Colonic mucosa (tissue), 4 donors: ENCODE measurements at regions not wholly inside any gene's neighbourhood (a gene's known extent, or its start where the extent isn't known, plus 50 kb on each side); places are given as distances from the start of the nearest gene placed in this dataset.
A peak's percentile ranks its signal among the peaks of the same experiment; 100 is the strongest.

Experiments used
- DNase-seq: peaks from one replicate; pipeline ENCODE4 v3.0.0-alpha.2; 2020
- H3K27ac ChIP-seq: fragments of 200-600 bp; one replicate; pipeline ENCODE4 v1.8.0; 2021
- H3K27me3 ChIP-seq: fragments of 200-600 bp; one replicate; pipeline ENCODE4 v1.8.0; 2021
- H3K36me3 ChIP-seq: fragments of 200-600 bp; one replicate; pipeline ENCODE4 v1.8.0; 2021
- H3K4me1 ChIP-seq: fragments of 200-600 bp; one replicate; pipeline ENCODE4 v1.8.0; 2021; ENCODE audit warnings: mild to moderate bottlenecking
- H3K4me3 ChIP-seq: fragments of 200-600 bp; one replicate; pipeline ENCODE4 v1.8.0; 2021
- H3K9ac ChIP-seq, 2 donors: one replicate each; pipeline ENCODE4 v1.7.0; 2013; ENCODE audit warnings: control low read depth in 2 of 2, low read depth in 2 of 2, low read length in 2 of 2
- H3K9me3 ChIP-seq: fragments of 200-600 bp; one replicate; pipeline ENCODE4 v1.8.0; 2021
- CTCF ChIP-seq: fragments of 200-600 bp; IDR thresholded peaks from one replicate; pipeline ENCODE4 v1.8.0; 2022; ENCODE audit warnings: antibody characterized with exemption, mild to moderate bottlenecking
- intact Hi-C: fragments of 100-400 bp; cut with DNase I; formaldehyde crosslinking; loops from one replicate; pipeline ENCODE4 v1.14.1; 2022
- donor health status: healthy.
- donor health status: DM: no; HTN: no; CAD: no.
- donor health status: DM: no; HTN: no; CAD: no.

- no peak for TF ChIP-seq CTCF
- no peaks in the 10 kb centered on the region for H3K4me1 ChIP-seq
- no peaks in the 10 kb centered on the region for H3K36me3 ChIP-seq
- intact Hi-C loops = loop anchor here (10.0 kb wide), 1 partner anchor 647 kb away; no protein-coding TSS in a partner anchor
- H3K9me3 ChIP-seq = no peaks in the 10 kb centered on the region
- H3K9ac ChIP-seq = no peak overlapping the region
- H3K27ac ChIP-seq = no peak overlapping the region
- no peak overlapping the region for H3K4me3 ChIP-seq
- no peaks in the 10 kb centered on the region for H3K27me3 ChIP-seq
- no peak for DNase-seq
These were observed 601.0 kb downstream of the FGF9 start for GRCh38 chr13:22271903-22272302.

DNA sequence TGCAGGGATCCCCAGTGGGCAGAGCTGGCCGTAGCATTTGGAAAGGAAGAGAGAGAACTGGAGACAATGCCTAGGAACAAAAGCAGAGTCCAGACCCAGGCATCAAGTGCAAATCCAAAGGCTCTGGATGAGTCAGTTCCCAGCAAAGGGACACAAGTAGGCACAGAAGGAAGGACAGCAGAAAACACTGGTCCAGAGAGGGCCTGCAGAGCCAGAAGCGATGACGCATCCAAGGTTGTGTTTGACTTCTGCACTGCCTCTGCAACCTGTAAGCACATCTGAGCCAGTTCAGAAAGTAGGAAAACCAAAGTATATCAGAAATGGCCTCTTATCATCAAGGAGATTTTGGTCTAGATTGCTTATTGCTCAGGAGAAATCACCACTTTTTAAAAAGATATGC is 604.5 kb downstream of the FGF9 start:
- no peak overlapping the region for H3K9ac ChIP-seq
- H3K27ac ChIP-seq = no peak overlapping the region
- no peak overlapping the region for H3K4me3 ChIP-seq
- no peaks in the 10 kb centered on the region for H3K4me1 ChIP-seq
- no peak for DNase-seq
- no peaks in the 10 kb centered on the region for H3K27me3 ChIP-seq
- TF ChIP-seq CTCF = no peak
- intact Hi-C loops = loop anchor here (10.0 kb wide), 1 partner anchor 651 kb away; no protein-coding TSS in a partner anchor
- H3K9me3 ChIP-seq = no peaks in the 10 kb centered on the region
- H3K36me3 ChIP-seq = no peaks in the 10 kb centered on the region

DNA sequence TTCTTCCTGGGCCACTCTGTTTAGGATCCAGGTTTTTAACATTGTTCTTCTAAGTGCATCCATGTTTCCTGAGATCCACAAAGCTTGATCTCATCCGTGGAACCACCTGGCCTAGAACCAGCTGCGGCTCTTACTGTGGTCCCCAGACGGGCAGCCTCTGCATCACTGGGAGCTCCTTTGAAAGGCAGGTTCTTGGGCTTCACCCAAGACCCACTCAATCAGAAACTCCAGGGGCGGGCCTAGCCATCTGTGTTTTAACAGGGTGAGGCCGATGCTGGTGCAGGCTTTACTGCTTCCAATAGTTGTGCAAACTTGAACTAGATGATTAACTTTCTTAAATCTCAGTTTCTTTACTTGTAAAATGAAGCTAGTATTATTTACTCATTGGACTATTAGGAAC is 605.7 kb downstream of the FGF9 start:
- no peak overlapping the region for H3K9ac ChIP-seq
- intact Hi-C loops = loop anchor here (10.0 kb wide), 1 partner anchor 652 kb away; no protein-coding TSS in a partner anchor
- no peak for DNase-seq
- no peak for TF ChIP-seq CTCF
- no peak overlapping the region for H3K27ac ChIP-seq
- H3K9me3 ChIP-seq = no peaks in the 10 kb centered on the region
- H3K36me3 ChIP-seq = no peaks in the 10 kb centered on the region
- H3K4me3 ChIP-seq = no peak overlapping the region
- no peaks in the 10 kb centered on the region for H3K4me1 ChIP-seq
- no peaks in the 10 kb centered on the region for H3K27me3 ChIP-seq

DNA sequence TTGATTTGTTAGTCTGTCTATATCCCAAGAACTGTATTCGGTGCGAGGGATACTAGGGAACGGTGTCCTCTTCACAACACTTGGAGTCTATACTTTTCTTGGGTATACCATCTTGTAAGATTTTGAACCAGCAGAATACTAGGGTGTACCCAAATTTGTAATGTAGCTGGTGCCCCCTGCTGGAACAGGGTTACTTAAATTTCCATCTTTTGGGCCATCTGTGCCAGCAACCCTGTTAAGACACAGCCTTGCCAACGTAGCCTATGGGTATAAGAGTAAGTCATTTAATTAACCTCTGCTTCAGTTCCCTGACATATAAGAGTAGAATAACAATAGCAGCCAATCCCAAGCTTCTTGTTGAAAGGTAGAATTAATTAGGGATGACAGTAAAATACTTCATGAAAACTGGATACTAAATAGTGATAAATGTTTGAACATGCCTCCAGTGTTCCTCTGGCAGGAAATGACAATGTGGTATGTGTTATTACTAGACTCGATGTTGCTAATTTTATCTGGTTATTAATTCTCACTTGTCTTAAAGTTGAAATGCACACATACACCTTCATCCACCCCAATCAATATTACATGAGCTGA is 607.6 kb downstream of the FGF9 start:
- TF ChIP-seq CTCF = no peak
- Histone ChIP-seq H3K27me3 (no peaks in the 10 kb centered on the region), H3K9me3 (no peaks in the 10 kb centered on the region), H3K27ac (no peak overlapping the region), H3K9ac (no peak overlapping the region), H3K4me3 (no peak overlapping the region), H3K36me3 (no peaks in the 10 kb centered on the region), H3K4me1 (no peaks in the 10 kb centered on the region)
- intact Hi-C loops = loop anchor here (10.0 kb wide), 1 partner anchor 654 kb away; no protein-coding TSS in a partner anchor
- DNase-seq = peak; percentile 66

DNA sequence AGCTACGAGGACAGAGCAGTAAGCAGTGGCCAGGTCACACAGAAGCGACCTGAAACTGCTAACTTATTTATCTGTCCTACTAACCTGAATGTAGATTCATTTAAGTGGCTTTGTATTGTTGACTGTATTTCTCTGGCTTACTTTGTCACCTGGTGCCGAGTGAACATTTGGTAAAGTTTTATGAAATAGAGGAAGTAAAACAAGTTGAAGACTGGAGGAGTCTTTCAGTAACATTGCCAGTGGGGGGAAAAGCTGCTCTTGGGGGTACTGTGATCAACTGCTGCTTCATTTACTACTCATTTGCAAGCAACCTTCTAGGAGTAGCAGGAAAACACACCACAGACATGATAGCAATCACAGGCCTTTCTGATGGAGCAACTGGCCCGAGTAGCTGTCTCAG is 615.0 kb downstream of the FGF9 start:
- H3K27ac ChIP-seq = no peak overlapping the region
- no peaks in the 10 kb centered on the region for H3K4me1 ChIP-seq

More for the DNA sequence above, 615.0 kb downstream of the FGF9 start:
- no peaks in the 10 kb centered on the region for H3K36me3 ChIP-seq
- no peaks in the 10 kb centered on the region for H3K9me3 ChIP-seq
- H3K4me3 ChIP-seq = no peak overlapping the region
- intact Hi-C loops = no loop called here
- H3K27me3 ChIP-seq = no peaks in the 10 kb centered on the region
- no peak for TF ChIP-seq CTCF
- DNase-seq = no peak
- no peak overlapping the region for H3K9ac ChIP-seq
